ENCODE measurements at regions not wholly inside any gene's neighbourhood (a gene's known extent, or its start where the extent isn't known, plus 50 kb on each side); places are given as distances from the start of the nearest gene placed in this dataset.

DNA sequence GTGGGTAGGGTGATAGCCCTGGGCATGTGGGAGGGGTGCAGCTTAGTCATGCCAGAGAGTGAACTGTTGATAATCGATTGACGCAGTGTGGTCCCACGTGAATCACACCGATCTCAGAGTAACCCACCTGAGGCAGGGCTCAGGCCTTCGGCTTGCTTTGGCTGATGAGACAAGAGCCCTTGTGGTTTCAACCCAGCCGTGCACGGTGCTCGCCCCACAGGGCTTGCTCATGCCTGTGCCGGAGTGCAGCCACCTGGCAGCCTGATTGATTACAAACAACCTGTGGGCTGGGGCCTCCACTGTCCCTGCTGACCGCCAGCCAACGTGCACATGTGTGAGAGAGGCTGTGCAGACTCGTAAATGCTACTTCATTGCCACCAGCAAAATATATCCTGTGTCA is 144.9 kb upstream of the ADARB2 start:
- Mint-ChIP-seq H3K27me3 (ENCODE audit: insufficient read depth) (no peaks in the 10 kb centered on the region; the same call in 1 of the 2 replicates), H3K9me3 (peaks cover 59% of the 10 kb centered on the region), H3K27ac (no peak overlapping the region), H3K36me3 (ENCODE audit: low read depth) (peaks cover 13% of the 10 kb centered on the region), H3K4me1 (ENCODE audit: low read depth) (no peaks in the 10 kb centered on the region), H3K4me3 (no peak overlapping the region)
- DNase-seq = no peak
- TF ChIP-seq, protein P1, sequence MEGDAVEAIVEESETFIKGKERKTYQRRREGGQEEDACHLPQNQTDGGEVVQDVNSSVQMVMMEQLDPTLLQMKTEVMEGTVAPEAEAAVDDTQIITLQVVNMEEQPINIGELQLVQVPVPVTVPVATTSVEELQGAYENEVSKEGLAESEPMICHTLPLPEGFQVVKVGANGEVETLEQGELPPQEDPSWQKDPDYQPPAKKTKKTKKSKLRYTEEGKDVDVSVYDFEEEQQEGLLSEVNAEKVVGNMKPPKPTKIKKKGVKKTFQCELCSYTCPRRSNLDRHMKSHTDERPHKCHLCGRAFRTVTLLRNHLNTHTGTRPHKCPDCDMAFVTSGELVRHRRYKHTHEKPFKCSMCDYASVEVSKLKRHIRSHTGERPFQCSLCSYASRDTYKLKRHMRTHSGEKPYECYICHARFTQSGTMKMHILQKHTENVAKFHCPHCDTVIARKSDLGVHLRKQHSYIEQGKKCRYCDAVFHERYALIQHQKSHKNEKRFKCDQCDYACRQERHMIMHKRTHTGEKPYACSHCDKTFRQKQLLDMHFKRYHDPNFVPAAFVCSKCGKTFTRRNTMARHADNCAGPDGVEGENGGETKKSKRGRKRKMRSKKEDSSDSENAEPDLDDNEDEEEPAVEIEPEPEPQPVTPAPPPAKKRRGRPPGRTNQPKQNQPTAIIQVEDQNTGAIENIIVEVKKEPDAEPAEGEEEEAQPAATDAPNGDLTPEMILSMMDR (IDR thresholded peaks at IDR 0.05) = no peak

DNA sequence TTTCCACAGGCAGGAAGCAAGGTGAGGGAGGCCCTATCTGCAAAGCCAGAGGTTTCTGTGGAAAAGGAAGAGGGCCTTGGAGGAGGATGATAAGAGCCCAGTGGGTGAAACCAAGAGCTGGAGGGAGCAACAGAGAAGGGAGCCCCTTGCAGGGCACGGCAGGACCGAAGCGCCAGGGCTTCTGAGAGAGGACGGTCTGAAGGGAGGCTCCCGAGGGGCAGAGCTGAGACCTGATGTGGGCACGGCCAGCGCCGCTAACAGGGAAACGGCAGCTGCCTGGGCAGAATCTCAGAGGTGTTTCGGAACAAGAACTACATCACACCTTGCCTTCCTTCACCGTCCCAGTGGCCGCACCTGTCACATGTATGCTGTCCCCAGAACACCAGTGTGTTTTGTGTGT is 144.3 kb upstream of the ADARB2 start:
- no peak overlapping the region for H3K4me3 Mint-ChIP-seq
- no peaks in the 10 kb centered on the region; the same call in 1 of the 2 replicates for H3K27me3 Mint-ChIP-seq (ENCODE audit: insufficient read depth)
- H3K27ac Mint-ChIP-seq = no peak overlapping the region
- no peaks in the 10 kb centered on the region for H3K4me1 Mint-ChIP-seq (ENCODE audit: low read depth)
- TF ChIP-seq, protein P1 (IDR thresholded peaks at IDR 0.05) = no peak
- peaks cover 62% of the 10 kb centered on the region for H3K9me3 Mint-ChIP-seq
- DNase-seq = no peak
- peaks cover 13% of the 10 kb centered on the region for H3K36me3 Mint-ChIP-seq (ENCODE audit: low read depth)

DNA sequence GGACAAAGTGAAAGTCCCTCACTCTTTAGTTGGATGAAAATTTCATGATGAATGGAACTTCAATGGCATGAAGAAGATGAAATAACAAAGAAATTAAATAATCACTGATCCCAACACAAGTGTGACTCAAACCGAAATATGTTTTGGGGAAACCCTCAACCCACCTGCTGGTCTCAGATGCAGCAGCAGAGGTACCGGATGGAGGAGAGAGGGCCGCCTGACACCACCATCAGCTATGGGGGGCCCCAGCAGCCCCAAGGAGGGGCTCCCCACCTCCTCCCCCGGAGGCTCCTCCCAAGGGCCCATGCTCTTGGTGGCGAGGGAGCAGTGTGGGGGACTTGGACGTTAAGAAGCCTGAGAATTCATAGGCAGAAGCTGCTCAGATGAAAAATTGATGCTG is 137.2 kb upstream of the ADARB2 start:
- peaks cover 53% of the 10 kb centered on the region for H3K9me3 Mint-ChIP-seq
- H3K4me1 Mint-ChIP-seq (ENCODE audit: low read depth) = no peaks in the 10 kb centered on the region
- DNase-seq = no peak
- H3K27me3 Mint-ChIP-seq (ENCODE audit: insufficient read depth) = no peaks in the 10 kb centered on the region
- TF ChIP-seq, protein P1 (IDR thresholded peaks at IDR 0.05) = no peak
- H3K4me3 Mint-ChIP-seq = no peak overlapping the region
- H3K36me3 Mint-ChIP-seq (ENCODE audit: low read depth) = peaks cover 8% of the 10 kb centered on the region
- H3K27ac Mint-ChIP-seq = no peak overlapping the region

DNA sequence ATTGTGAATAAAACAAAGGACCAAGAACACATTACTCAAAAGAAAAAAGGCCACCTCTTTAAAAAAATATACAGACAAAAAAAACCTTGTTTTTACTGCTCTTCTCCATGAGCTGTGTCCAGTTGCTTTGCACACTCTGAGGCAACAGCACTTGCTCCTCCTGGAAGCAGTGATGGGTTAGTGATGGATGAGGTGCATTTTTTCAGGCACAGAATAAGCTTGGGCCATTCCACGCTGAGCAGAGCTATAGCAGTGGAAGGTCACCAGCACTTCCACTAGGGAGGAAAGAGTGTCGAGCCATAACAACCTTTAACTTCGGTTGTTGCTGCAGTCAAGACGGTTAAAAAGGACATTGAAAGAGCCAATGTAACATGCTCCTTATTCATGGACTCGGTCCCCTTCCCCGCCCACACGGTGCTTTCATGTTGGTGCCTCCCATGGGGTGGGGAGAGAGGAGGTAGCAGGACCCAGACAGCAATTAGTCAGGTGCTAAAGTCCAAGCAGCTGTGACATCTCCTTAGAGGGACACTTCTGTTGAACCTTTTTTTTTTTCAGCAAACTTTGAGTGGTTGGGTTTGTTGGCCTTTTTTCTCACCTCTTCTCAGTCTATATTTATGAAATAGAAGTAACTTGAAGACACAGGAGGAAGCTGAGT is 136.5 kb upstream of the ADARB2 start:
- no peak for DNase-seq
- Mint-ChIP-seq H3K4me1 (ENCODE audit: low read depth) (no peaks in the 10 kb centered on the region), H3K27ac (no peak overlapping the region), H3K27me3 (ENCODE audit: insufficient read depth) (no peaks in the 10 kb centered on the region), H3K9me3 (peaks cover 60% of the 10 kb centered on the region), H3K36me3 (ENCODE audit: low read depth) (peaks cover 8% of the 10 kb centered on the region), H3K4me3 (no peak overlapping the region)
- TF ChIP-seq, protein P1 (IDR thresholded peaks at IDR 0.05) = no peak

DNA sequence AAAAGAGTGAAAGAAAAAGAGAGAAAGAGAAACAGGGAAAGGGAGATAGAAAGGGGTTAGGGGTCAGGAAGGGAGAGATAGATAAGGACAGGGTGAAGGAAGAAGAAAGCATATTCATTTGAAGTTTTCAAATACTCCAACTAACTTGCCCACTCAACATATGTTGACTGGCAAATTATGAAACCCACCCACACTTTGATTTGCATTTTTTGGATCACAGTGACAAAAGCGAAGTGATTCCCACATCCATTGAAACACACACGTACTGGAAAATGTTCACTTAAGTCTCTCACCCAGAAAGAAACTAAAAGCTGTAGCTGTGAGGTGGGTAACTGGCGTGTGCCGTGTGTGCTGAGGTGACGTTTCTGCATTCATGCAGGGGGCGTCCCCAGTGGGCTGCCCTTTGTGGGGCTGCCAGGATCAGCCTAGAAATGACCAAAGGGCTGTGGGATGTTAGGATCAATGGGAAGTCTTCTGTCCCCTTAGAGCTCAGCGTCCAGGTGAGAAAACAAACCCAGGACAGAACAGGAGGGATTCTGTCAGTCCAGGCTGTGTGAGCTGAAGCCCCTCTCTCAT is 134.9 kb upstream of the ADARB2 start:
- H3K9me3 Mint-ChIP-seq = peaks cover 67% of the 10 kb centered on the region
- H3K36me3 Mint-ChIP-seq (ENCODE audit: low read depth) = peaks cover 4% of the 10 kb centered on the region
- TF ChIP-seq, protein P1 (IDR thresholded peaks at IDR 0.05) = no peak
- no peak overlapping the region for H3K27ac Mint-ChIP-seq
- DNase-seq = no peak
- H3K4me3 Mint-ChIP-seq = no peak overlapping the region
- H3K4me1 Mint-ChIP-seq (ENCODE audit: low read depth) = no peaks in the 10 kb centered on the region
- H3K27me3 Mint-ChIP-seq (ENCODE audit: insufficient read depth) = no peaks in the 10 kb centered on the region

All from HFFc6 (cell line).